ENCODE measurements at regions not wholly inside any gene's neighbourhood (a gene's known extent, or its start where the extent isn't known, plus 50 kb on each side); places are given as distances from the start of the nearest gene placed in this dataset.

DNA sequence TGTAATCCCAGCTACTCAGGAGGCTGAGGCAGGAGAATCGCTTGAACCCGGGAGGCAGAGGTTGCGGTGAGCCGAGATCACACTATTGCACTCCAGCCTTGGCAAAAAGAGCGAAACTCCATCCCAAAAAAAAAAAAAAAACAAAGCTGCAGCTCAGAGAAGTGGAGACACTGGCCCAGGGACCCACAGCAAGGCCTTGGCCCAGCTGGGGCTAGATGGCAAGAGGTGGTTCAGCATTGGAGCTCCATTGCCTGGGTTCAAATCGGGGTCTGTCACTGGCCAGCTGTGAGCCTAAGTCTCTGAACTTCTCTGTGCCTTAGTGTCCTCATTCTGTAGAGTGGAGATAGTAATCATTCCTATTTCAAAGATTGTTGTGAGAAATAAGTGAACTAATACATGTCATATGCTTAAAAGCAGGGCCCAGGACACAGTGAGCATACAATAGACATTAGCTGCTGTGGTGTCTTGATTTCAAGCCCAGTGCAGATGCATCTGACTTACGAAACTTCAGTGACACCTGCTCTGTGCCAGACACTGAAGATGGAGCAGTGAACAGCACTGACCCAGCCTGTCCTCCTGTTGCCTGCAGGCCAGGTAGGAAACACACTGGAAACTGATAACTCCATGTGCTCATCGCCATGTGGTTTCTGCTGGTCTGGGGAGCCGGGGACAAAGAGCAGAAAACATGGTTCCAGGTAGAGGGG lies 127.7 kb downstream of the C9orf50 start:
- WGBS, 2 donors, result 91 to 92% methylated on average over 9 of the region's 9 CpGs
- TF ChIP-seq, protein P1, sequence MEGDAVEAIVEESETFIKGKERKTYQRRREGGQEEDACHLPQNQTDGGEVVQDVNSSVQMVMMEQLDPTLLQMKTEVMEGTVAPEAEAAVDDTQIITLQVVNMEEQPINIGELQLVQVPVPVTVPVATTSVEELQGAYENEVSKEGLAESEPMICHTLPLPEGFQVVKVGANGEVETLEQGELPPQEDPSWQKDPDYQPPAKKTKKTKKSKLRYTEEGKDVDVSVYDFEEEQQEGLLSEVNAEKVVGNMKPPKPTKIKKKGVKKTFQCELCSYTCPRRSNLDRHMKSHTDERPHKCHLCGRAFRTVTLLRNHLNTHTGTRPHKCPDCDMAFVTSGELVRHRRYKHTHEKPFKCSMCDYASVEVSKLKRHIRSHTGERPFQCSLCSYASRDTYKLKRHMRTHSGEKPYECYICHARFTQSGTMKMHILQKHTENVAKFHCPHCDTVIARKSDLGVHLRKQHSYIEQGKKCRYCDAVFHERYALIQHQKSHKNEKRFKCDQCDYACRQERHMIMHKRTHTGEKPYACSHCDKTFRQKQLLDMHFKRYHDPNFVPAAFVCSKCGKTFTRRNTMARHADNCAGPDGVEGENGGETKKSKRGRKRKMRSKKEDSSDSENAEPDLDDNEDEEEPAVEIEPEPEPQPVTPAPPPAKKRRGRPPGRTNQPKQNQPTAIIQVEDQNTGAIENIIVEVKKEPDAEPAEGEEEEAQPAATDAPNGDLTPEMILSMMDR (IDR thresholded peaks at IDR 0.05), result no peak
- no peak for TF ChIP-seq EP300 (IDR thresholded peaks at IDR 0.05)
- no peak for TF ChIP-seq POLR2A (IDR thresholded peaks at IDR 0.05)
- H3K27ac ChIP-seq, result peak overlapping the region in 2 of 4 donors; percentile 96 to 98
- peaks cover 0 to 88% (median 36%) of the 10 kb centered on the region in 4 donors for H3K4me1 ChIP-seq
- H3K36me3 ChIP-seq, result peaks cover 0 to 14% (median 0%) of the 10 kb centered on the region in 3 donors
- no peaks in the 10 kb centered on the region for H3K27me3 ChIP-seq
- no peak for DNase-seq (ENCODE audit: low spot score in 2 of 2)
- no peaks in the 10 kb centered on the region for H3K9me3 ChIP-seq
- no peak overlapping the region for H3K4me3 ChIP-seq

- no peaks in the 10 kb centered on the region for H3K9me3 ChIP-seq
- peak; percentile 22 to 55 for TF ChIP-seq POLR2A (IDR thresholded peaks at IDR 0.05)
- TF ChIP-seq EP300 (IDR thresholded peaks at IDR 0.05), result no peak
- H3K27me3 ChIP-seq, result no peaks in the 10 kb centered on the region
- H3K27ac ChIP-seq, result peak overlapping the region; percentile 94 to 100 (median 95)
- 22 to 74% methylated on average over 8 of the region's 8 CpGs for WGBS, 2 donors
- peaks cover 0 to 92% (median 48%) of the 10 kb centered on the region in 4 donors for H3K4me1 ChIP-seq
- no peak for DNase-seq (ENCODE audit: low spot score in 2 of 2)
- peak overlapping the region in 1 of 4 donors; percentile 60 for H3K4me3 ChIP-seq
- peaks cover 0 to 14% (median 0%) of the 10 kb centered on the region in 3 donors for H3K36me3 ChIP-seq
Observed at GRCh38 chr9:129491487-129491855, 129.4 kb downstream of the C9orf50 start.

GRCh38 chr9:129490583-129491486 lies 130.1 kb downstream of the C9orf50 start:
- TF ChIP-seq, protein P1 (IDR thresholded peaks at IDR 0.05), result peak in 1 of 5 experiments; percentile 7
- TF ChIP-seq EP300 (IDR thresholded peaks at IDR 0.05) (no peak), POLR2A (IDR thresholded peaks at IDR 0.05) (no peak)
- Histone ChIP-seq H3K27ac (peak overlapping the region; percentile 94 to 100 (median 95)), H3K36me3 (peaks cover 0 to 14% (median 0%) of the 10 kb centered on the region in 3 donors), H3K4me1 (peaks cover 0 to 92% (median 49%) of the 10 kb centered on the region in 4 donors), H3K9me3 (no peaks in the 10 kb centered on the region), H3K27me3 (no peaks in the 10 kb centered on the region), H3K4me3 (peak overlapping the region in 3 of 4 donors; percentile 34 to 60 (median 55))
- 42 to 49% methylated on average over 10 to 11 of the region's 11 CpGs for WGBS, 2 donors
- DNase-seq (ENCODE audit: low spot score in 2 of 2), result no peak

DNA sequence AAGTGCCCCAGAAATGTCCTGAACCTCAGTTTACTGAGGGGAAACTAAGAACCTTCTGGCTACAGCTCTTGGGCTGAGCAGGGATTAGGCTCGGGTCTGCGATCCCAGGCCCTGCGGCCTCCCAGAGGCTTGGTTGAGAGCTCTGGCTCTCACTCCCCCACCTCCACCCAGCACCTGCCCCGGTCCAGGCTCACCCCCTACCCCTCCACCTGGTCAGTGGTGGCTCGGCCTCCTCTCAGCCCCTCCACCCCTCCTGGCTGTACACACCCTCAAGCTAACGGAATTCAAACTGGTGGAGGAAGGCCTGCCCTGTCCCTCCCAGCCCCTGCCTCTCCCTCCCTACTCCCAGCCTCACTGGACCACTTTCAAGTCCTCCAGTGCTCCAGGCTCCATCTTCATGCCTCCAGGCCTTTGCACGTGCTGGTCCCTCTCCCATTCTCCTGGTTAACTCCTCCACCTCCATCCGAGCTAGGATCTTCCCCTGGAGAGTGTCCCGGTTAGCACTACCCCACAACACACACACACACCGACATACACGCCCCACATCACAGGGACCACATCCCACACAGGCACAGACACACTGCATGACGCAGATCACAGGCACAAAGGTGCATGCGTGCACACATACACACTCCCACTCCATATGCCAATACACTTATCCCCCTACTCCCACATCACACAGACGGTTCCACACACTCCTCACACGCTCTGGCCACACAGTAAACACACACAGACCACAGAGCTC lies 130.9 kb downstream of the C9orf50 start:
- TF ChIP-seq POLR2A (IDR thresholded peaks at IDR 0.05) (no peak), EP300 (IDR thresholded peaks at IDR 0.05) (peak in 1 of 2 donors; percentile 42)

GRCh38 chr9:129487658-129488483 lies 133.0 kb downstream of the C9orf50 start:
- no peaks in the 10 kb centered on the region for H3K27me3 ChIP-seq
- peaks cover 0 to 4% (median 0%) of the 10 kb centered on the region in 3 donors for H3K36me3 ChIP-seq
- peaks cover 0 to 93% (median 66%) of the 10 kb centered on the region in 4 donors for H3K4me1 ChIP-seq
- H3K27ac ChIP-seq, result peak overlapping the region; percentile 94 to 100 (median 95)
- 3 to 4% methylated on average over 39 to 44 of the region's 46 CpGs for WGBS, 2 donors
- no peaks in the 10 kb centered on the region for H3K9me3 ChIP-seq
- H3K4me3 ChIP-seq, result peak overlapping the region; percentile 24 to 60 (median 46)
- TF ChIP-seq, protein P1 (IDR thresholded peaks at IDR 0.05), result no peak
- TF ChIP-seq POLR2A (IDR thresholded peaks at IDR 0.05) (no peak), EP300 (IDR thresholded peaks at IDR 0.05) (no peak)
- peak; percentile 54 to 64 for DNase-seq (ENCODE audit: low spot score in 2 of 2)

More for the DNA sequence above, 130.9 kb downstream of the C9orf50 start:
- H3K4me3 ChIP-seq, result peak overlapping the region; percentile 34 to 60 (median 46)
- H3K9me3 ChIP-seq, result no peaks in the 10 kb centered on the region
- WGBS, 2 donors, result 24 to 30% methylated on average over 15 of the region's 15 CpGs
- H3K36me3 ChIP-seq, result peaks cover 0 to 14% (median 0%) of the 10 kb centered on the region in 3 donors
- peaks cover 0 to 92% (median 48%) of the 10 kb centered on the region in 4 donors for H3K4me1 ChIP-seq
- no peak for DNase-seq (ENCODE audit: low spot score in 2 of 2)
- H3K27ac ChIP-seq, result peak overlapping the region; percentile 94 to 100 (median 95)
- no peaks in the 10 kb centered on the region for H3K27me3 ChIP-seq
